Naive thymus-derived CD8-positive, alpha-beta T cell (primary cell): ENCODE measurements at regions not wholly inside any gene's neighbourhood (a gene's known extent, or its start where the extent isn't known, plus 50 kb on each side); places are given as distances from the start of the nearest gene placed in this dataset.

Experiments
- ATAC-seq, 2 donors: fragments of 150-1000 bp; cut with Tn5 transposase in 1 of 2; sonication (Bioruptor Pico), chemical (Tn5 transposase) in 1 of 2; 1 replicate in 1 of 2; 2 replicates in 1 of 2; pipeline ENCODE4 v1.10.0; 2021; ENCODE audit warnings: mild to moderate bottlenecking in 2 of 2, moderate library complexity in 2 of 2
- POLR2A ChIA-PET: fragments of 350-600 bp; sonication (Branson Sonifier 250); formaldehyde crosslinking; loops from one replicate; lab custom pipeline; 2021; ENCODE audit warnings: antibody characterized with exemption; lab: Charles Lee
- DNase-seq, 10 donors: peaks; one replicate each; pipeline versions ENCODE4 v3.0.0 to v3.0.0-alpha.2; 2020 to 2022
- H3K27ac Mint-ChIP-seq, 10 donors: one replicate each; pipeline ENCODE4 v1.8.0; 2020 to 2022; ENCODE audit warnings: mild to moderate bottlenecking in 10 of 10, mixed read lengths in 10 of 10, moderate library complexity in 4 of 10, inconsistent platforms in 1 of 10
- H3K27me3 Mint-ChIP-seq, 5 donors: one replicate each; pipeline ENCODE4 v1.8.0; 2021 to 2022; ENCODE audit warnings: mixed read lengths in 5 of 5
- H3K36me3 Mint-ChIP-seq, 3 donors: one replicate each; pipeline ENCODE4 v1.8.0; 2020 to 2022; ENCODE audit warnings: mixed read lengths in 3 of 3, mild to moderate bottlenecking in 2 of 3, inconsistent platforms in 1 of 3
- H3K4me1 Mint-ChIP-seq, 4 donors: one replicate each; pipeline ENCODE4 v1.8.0; 2021 to 2022; ENCODE audit warnings: mixed read lengths in 4 of 4
- H3K4me3 Mint-ChIP-seq, 10 donors: one replicate each; pipeline ENCODE4 v1.8.0; 2020 to 2022; ENCODE audit warnings: mild to moderate bottlenecking in 10 of 10, mixed read lengths in 10 of 10, moderate library complexity in 6 of 10, inconsistent platforms in 1 of 10
- H3K9me3 Mint-ChIP-seq, 9 donors: one replicate each; pipeline ENCODE4 v1.8.0; 2020 to 2022; ENCODE audit warnings: mixed read lengths in 9 of 9, mild to moderate bottlenecking in 3 of 9, inconsistent platforms in 1 of 9, moderate library complexity in 1 of 9

- Mint-ChIP-seq H3K36me3 (peaks cover 0 to 6% (median 0%) of the 10 kb centered on the region in 3 donors), H3K27ac (no peak overlapping the region), H3K4me1 (no peaks in the 10 kb centered on the region), H3K4me3 (no peak overlapping the region), H3K9me3 (peaks cover 0 to 24% (median 1%) of the 10 kb centered on the region in 9 donors), H3K27me3 (peaks cover 2 to 17% (median 5%) of the 10 kb centered on the region in 5 donors)
- ATAC-seq = no peak
- POLR2A ChIA-PET = no interaction called here
- DNase-seq = no peak
Measured at GRCh38 chr9:86825299-86825698, 122.0 kb downstream of the GAS1 start.

GRCh38 chr9:86822006-86822801, 125.1 kb downstream of the GAS1 start:
- H3K9me3 Mint-ChIP-seq = peaks cover 0 to 24% (median 1%) of the 10 kb centered on the region in 9 donors
- no peak overlapping the region for H3K4me3 Mint-ChIP-seq
- POLR2A ChIA-PET = no interaction called here
- H3K36me3 Mint-ChIP-seq = peaks cover 0 to 6% (median 0%) of the 10 kb centered on the region in 3 donors
- no peaks in the 10 kb centered on the region for H3K4me1 Mint-ChIP-seq
- ATAC-seq (no peak), DNase-seq (no peak)
- H3K27ac Mint-ChIP-seq = no peak overlapping the region
- H3K27me3 Mint-ChIP-seq = peaks cover 0 to 17% (median 5%) of the 10 kb centered on the region in 5 donors

- no peak overlapping the region for H3K27ac Mint-ChIP-seq
- peaks cover 0 to 24% (median 2%) of the 10 kb centered on the region in 9 donors for H3K9me3 Mint-ChIP-seq
- no peak overlapping the region for H3K4me3 Mint-ChIP-seq
- H3K36me3 Mint-ChIP-seq = peaks cover 0 to 6% (median 0%) of the 10 kb centered on the region in 3 donors
- H3K27me3 Mint-ChIP-seq = peaks cover 0 to 16% (median 5%) of the 10 kb centered on the region in 5 donors
- POLR2A ChIA-PET = no interaction called here
- ATAC-seq = no peak
- no peaks in the 10 kb centered on the region for H3K4me1 Mint-ChIP-seq
- no peak for DNase-seq
Measured at GRCh38 chr9:86821006-86821845, 126.1 kb downstream of the GAS1 start.

DNA sequence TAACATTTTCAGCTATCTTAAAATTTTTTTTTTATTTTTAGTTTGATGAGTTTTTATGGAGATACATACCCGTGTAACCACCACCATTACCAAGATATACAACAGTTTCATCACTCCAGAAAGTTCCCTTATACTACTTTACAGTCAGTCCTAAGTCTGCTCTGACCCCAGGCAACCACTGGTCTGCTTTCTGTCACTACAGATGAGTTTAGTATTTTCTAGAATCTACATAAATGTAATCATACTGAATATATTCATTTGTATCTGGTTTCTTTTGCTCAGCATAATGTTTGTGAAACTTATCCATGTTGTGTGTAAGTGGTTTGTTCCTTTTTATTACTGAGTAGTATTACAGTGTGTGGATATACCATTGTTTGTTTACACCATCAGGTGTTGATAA, 127.8 kb downstream of the GAS1 start:
- Mint-ChIP-seq H3K27ac (no peak overlapping the region), H3K9me3 (peaks cover 0 to 11% (median 1%) of the 10 kb centered on the region in 9 donors), H3K27me3 (peaks cover 0 to 19% (median 5%) of the 10 kb centered on the region in 5 donors), H3K4me1 (no peaks in the 10 kb centered on the region), H3K4me3 (no peak overlapping the region), H3K36me3 (no peaks in the 10 kb centered on the region)
- DNase-seq = no peak
- no peak for ATAC-seq
- POLR2A ChIA-PET = no interaction called here

DNA sequence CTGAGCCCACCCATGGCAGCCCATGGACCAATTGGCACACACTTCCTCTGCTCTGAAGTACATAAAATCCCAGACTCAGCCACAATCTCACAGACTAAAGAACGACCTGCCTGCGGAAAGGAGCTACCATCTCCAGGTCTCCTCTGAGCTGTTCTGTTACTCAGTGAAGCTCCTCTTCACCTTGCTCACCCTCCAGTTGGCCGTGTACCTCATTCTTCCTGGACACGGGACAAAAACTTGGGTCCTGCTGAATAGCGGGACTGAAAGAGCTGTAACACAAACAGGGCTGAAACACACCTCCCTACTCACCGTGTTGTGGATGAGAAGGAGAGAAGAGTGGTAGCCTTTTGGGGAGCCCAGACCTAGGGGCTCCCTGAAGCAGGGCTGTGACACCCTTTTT, 128.7 kb downstream of the GAS1 start:
- ATAC-seq = no peak
- POLR2A ChIA-PET = no interaction called here
- Mint-ChIP-seq H3K27ac (no peak overlapping the region), H3K9me3 (peaks cover 0 to 10% (median 1%) of the 10 kb centered on the region in 9 donors), H3K36me3 (no peaks in the 10 kb centered on the region), H3K27me3 (peaks cover 0 to 20% (median 5%) of the 10 kb centered on the region in 5 donors), H3K4me1 (no peaks in the 10 kb centered on the region), H3K4me3 (no peak overlapping the region)
- no peak for DNase-seq

DNA sequence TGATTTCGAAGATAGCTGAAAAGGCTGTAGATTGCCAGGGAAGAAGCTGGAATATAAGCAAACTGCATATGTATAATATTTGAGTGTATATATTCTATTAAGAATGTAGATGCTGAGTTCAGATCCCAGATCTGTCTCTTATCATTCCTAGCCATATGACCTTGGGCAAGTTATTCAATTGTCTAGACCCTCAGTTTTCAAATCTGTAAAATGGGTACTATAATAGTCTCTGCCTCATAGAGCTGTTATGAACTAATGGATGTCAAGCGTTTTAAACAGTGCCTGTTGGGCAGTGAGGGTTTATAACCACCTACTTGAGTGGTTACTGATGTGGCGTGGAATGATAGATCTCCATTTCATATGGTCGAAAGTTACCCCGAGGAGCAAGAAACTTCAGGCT, 130.4 kb downstream of the GAS1 start:
- ATAC-seq (no peak), DNase-seq (no peak)
- no peak overlapping the region for H3K4me3 Mint-ChIP-seq
- H3K36me3 Mint-ChIP-seq = no peaks in the 10 kb centered on the region
- H3K27ac Mint-ChIP-seq = no peak overlapping the region
- H3K27me3 Mint-ChIP-seq = peaks cover 2 to 13% (median 3%) of the 10 kb centered on the region in 5 donors
- no peaks in the 10 kb centered on the region for H3K4me1 Mint-ChIP-seq
- POLR2A ChIA-PET = no interaction called here
- H3K9me3 Mint-ChIP-seq = peaks cover 0 to 3% (median 0%) of the 10 kb centered on the region in 9 donors

DNA sequence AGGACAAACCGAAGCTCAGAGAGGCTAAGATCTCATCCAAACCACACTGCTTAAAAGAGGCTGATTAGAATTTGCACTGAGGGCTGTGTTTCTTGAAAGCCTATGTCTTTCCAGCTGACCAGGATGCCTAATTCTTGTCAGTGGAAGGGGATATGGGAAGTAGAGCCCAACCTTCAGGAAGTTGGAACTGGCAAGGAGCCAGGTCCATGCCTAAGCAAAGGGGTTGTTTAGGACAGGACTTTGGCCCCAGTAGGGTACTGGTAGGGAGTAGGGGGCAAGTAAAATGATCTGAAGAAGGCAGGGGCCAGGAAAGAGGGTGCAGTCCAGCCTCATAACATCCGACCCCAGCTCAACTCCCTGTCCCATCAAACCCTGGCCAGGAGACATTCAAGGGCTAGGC, 130.9 kb downstream of the GAS1 start:
- Mint-ChIP-seq H3K4me3 (no peak overlapping the region), H3K36me3 (no peaks in the 10 kb centered on the region), H3K27me3 (peaks cover 0 to 11% (median 3%) of the 10 kb centered on the region in 5 donors), H3K9me3 (peaks cover 0 to 3% (median 0%) of the 10 kb centered on the region in 9 donors), H3K4me1 (no peaks in the 10 kb centered on the region), H3K27ac (no peak overlapping the region)
- no peak for ATAC-seq
- POLR2A ChIA-PET = no interaction called here
- DNase-seq = no peak

GRCh38 chr9:86812616-86813015, 134.7 kb downstream of the GAS1 start:
- no peaks in the 10 kb centered on the region for H3K4me1 Mint-ChIP-seq
- H3K36me3 Mint-ChIP-seq = no peaks in the 10 kb centered on the region
- H3K4me3 Mint-ChIP-seq = no peak overlapping the region
- peaks cover 0 to 25% (median 6%) of the 10 kb centered on the region in 5 donors for H3K27me3 Mint-ChIP-seq
- no peak overlapping the region for H3K27ac Mint-ChIP-seq
- no peak for DNase-seq
- peaks cover 0 to 3% (median 0%) of the 10 kb centered on the region in 9 donors for H3K9me3 Mint-ChIP-seq
- no peak for ATAC-seq
- POLR2A ChIA-PET = no interaction called here

DNA sequence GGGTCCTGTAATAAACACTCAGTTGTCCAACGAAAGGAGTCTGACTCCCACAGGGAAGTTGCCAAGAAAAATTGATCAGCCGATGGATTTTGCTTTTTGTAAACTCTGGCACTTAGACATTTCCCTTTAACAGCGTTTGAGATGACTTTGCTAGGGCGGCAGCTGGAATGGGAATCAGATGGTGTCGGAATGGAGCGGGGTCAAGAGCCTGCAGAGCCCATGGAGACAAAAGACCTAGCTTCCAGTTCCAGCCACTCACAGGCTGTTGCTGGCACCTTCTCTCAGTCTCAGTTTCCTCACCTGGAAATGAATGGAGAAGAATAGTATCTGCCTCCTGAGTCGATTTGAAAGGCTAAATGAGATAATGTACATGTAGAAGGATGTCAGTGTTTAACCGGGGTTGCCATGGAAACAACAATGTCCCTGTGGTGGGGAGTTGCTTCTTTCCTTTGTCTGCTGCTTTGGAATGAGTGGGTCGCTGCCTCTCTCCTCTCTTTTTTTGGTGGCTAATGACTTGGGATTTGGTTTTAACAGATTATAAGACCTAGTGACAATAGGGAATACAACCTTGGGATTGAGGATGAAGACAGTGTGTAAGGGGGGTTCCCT, 137.4 kb downstream of the GAS1 start:
- no peaks in the 10 kb centered on the region for H3K36me3 Mint-ChIP-seq
- no peaks in the 10 kb centered on the region for H3K4me1 Mint-ChIP-seq
- POLR2A ChIA-PET = no interaction called here
- H3K9me3 Mint-ChIP-seq = no peaks in the 10 kb centered on the region
- no peak overlapping the region for H3K27ac Mint-ChIP-seq
- DNase-seq (no peak), ATAC-seq (no peak)
- peaks cover 0 to 25% (median 6%) of the 10 kb centered on the region in 5 donors for H3K27me3 Mint-ChIP-seq
- H3K4me3 Mint-ChIP-seq = no peak overlapping the region

- peaks cover 0 to 25% (median 6%) of the 10 kb centered on the region in 5 donors for H3K27me3 Mint-ChIP-seq
- ATAC-seq = no peak
- H3K36me3 Mint-ChIP-seq = no peaks in the 10 kb centered on the region
- no peak for DNase-seq
- no peaks in the 10 kb centered on the region for H3K9me3 Mint-ChIP-seq
- POLR2A ChIA-PET = no interaction called here
- no peak overlapping the region for H3K27ac Mint-ChIP-seq
- no peaks in the 10 kb centered on the region for H3K4me1 Mint-ChIP-seq
- no peak overlapping the region for H3K4me3 Mint-ChIP-seq
Measured at GRCh38 chr9:86809151-86809550, 138.2 kb downstream of the GAS1 start.

DNA sequence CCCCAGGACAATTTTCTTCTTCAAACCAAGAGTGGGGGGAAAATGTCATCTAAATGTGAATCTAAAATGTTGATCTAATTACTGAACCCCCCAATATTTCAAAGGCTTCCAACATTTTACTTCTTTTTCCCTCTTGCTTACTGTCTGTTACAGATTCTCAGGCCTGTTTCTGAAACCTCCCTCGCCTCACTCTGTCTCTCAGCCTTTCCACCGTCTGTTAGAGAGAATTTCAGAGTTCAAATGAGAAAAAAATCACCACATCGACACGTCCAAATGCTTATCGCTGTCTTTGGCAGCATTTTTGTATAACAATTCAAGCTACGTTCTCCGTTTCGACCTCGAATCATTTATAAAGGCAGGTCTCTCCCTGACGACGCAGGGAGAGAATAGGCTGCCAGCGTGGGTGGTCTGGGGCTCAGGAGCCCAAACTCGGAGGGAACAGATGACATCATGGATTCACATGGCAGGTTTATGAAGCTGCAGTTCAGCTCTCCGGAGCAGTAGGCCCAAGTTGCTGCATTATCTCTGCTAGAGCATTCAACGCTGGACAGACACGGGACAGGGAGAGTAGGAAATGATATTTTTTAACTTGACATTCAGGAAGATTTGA, 139.8 kb downstream of the GAS1 start:
- Mint-ChIP-seq H3K9me3 (peaks cover 0 to 9% (median 0%) of the 10 kb centered on the region in 9 donors), H3K4me3 (no peak overlapping the region), H3K4me1 (no peaks in the 10 kb centered on the region), H3K27ac (no peak overlapping the region), H3K36me3 (no peaks in the 10 kb centered on the region), H3K27me3 (peaks cover 0 to 14% (median 6%) of the 10 kb centered on the region in 5 donors)
- DNase-seq = no peak
- no peak for ATAC-seq
- POLR2A ChIA-PET = no interaction called here

DNA sequence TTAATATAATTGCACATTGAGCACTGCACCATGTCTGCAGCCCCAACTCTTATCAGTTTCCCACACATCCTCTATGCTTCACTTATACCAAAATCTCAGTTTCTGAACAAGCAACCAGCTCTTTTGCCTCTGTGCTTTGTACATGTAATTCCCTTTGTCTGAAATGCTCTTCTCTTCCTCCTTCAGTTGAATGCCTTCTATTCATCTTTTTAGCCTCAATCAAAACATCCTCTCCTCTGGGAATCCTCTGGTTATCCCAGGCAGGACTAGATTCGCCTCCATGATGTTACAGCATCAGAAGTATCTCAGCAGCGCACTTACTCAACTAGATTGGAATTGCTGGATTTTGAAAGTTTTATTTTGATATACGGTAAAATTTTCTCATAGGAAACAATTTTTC, 143.3 kb downstream of the GAS1 start:
- Mint-ChIP-seq H3K27me3 (peaks cover 0 to 10% (median 8%) of the 10 kb centered on the region in 5 donors), H3K4me3 (no peak overlapping the region), H3K36me3 (no peaks in the 10 kb centered on the region), H3K9me3 (peaks cover 0 to 10% (median 0%) of the 10 kb centered on the region in 9 donors), H3K27ac (no peak overlapping the region), H3K4me1 (no peaks in the 10 kb centered on the region)
- POLR2A ChIA-PET = no interaction called here
- DNase-seq (no peak), ATAC-seq (no peak)
